GM04504 (cell line): ENCODE measurements at regions not wholly inside any gene's neighbourhood (a gene's known extent, or its start where the extent isn't known, plus 50 kb on each side); places are given as distances from the start of the nearest gene placed in this dataset.

Source experiments
- DNase-seq: peaks from one replicate; pipeline ENCODE4 v3.0.0-alpha.2; 2012; ENCODE audit warnings: low read depth

DNA sequence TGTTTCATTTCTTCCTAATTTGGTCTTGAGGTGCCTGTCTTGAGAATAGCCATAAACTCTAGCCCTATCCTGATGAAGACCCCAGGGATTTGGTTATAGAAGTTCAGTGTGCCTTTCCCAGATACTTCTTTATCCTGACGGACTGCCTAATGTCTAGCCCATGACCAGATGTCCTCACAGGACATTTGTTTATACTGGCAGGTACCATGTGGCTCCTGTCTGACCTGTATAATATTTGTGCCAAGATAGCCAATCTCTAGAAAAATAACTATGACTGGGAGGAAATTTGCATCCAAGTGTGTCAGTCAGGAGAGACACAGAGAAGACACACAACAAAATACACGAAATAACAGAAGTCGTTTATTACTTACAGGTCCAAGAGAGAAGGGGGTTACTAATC is 69.2 kb upstream of the MIR17HG start:
- DNase-seq, result no peak

DNA sequence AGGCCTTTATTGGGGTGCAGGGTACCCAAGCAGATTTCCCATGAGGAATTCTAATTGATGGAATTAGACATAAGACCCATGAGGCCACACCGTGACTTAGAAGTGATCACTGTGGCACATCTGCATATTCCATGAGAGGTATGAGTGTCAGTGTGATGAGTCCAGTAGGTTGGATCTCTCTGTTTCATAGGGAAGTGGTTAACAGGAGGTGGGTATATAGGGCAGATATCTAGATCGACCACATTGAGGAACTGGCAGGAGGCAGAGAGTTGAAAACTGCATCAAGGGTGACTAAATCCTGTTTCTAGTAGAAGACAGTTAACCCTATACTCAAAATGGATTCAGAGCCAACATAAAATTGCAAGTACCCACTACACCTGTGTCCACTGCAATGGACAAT is 68.6 kb upstream of the MIR17HG start:
- DNase-seq, result no peak

DNA sequence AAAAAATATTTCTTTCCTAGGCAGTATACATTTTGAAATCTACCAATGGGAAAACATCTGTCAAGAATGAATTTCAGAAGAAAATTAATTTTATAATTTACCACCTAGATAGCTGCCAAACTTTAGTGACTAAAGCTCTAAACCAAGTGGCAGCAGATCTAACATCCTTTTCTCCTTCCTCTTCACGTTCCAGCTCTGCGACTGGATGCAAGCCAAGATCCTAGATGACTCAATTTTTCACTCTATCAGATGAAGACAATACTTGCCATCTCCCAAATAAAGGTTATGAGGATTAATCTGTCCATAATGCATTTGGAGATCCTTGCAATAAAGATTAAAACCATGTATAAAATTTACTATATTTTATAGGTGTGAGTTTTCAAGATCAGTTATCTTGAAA is 66.7 kb upstream of the MIR17HG start:
- DNase-seq, result no peak

DNA sequence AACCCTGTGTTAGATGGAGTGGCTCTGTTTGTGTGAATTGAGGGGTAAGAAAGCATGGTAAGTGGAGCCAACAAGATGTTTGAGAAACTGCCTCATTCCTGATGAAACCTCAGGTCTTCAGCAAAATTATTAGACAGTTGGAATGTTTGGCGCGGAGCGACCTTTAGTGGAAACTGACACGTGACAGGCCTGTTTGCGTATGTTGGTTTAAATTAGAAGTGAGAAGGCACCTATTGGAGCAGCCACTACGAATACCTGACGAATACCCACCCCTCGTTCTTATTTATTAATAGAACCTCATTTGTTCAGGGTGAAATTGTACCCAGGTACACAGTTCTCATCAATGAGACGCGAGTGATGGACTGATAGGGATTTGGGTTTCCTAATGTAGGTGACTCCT is 63.2 kb upstream of the MIR17HG start:
- no peak for DNase-seq

DNA sequence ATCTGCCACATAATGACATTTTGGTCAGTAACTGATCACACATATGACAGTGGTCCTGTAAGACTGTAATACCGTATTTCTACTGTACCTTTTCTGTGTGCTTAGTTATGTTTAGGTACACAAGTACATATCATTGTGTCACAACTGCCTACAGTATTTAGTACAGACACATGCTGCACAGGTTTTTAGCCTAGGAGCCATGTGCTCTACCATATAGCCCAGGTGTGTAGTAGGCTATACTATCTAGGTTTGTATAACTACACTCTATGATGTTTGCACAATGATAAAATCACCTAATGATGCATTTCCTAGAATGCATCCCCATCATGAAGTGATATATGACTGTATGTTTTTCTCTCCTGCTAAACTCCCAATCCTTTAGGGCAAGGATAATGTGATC is 61.2 kb upstream of the MIR17HG start:
- no peak for DNase-seq

DNA sequence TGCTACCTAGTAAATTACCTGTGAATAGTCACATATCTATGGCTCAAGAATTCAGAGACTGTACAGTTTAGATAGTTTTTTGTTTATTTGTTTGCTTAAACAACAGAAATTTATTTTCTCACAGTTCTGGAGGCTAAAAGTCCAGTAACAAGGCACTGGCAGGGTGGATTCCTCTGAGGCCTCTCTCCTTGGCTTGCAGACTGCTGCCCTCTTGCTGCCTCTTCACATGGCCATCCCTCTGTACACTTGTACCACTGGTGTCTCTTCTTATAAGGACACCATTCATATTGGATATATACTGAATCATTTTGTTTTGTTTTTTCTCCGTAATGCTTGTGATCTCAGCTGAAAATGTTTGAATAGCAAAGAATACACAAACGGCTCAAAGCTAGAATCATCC is 56.4 kb upstream of the MIR17HG start:
- DNase-seq, result no peak

DNA sequence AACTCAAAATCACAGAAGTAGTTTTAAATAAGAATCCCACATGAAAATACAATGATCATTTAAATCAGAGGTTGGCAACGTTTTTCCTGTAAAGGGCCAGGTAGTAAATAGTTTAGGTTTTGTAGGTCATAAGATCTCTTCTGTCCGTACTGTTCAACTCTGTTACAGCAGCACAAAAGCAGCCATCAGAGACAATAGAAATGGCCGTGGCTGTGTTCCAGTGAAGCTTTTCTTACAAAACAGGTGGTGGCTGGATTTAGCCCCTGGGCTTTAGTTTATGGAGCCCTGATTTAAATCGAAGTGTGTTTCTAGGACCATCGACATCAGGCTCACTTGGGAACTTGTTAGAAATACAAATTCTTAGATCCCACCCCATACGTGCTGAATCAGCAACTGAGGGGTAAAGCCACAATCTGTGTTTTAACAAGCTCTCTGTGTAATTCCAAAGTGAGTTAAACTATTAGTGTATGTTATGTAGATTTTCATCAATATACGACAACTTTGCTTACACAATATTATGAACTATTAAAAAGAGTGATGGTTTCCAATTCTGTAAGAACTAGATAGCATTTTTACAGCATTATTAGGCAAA is 54.8 kb upstream of the MIR17HG start:
- DNase-seq, result no peak

DNA sequence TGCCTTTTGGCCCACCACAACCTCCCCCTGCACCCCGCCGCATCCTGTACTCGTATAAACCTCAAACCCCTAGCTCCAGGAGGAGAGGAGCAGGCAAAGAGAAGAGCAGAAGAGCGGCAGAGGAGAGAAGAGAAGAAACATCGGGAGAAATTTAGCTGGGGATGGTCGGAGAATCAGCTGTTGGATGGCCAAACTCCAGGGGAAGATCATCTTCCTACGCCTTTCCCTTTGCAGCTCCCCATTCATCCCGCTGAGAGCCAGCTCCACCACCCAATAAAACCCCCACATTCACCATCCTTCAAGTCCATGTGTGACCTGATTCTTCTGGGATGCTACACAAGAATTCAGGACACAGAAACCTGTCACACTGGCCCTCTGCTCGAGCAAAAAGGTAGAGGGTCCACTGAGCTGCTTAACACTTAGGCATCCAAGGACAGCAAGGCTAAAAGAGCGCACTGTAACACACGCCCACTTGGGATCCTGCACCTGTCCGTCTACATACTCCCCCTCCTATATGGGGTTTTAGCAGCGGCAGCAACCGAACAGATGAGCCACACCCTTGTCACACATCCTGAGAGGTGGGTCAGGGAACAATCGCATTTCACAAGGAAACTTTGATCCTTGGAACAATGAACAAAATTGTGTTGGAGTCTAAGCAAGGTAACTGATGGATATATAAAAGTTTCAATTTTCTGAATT is 51.6 kb upstream of the MIR17HG start:
- no peak for DNase-seq

DNA sequence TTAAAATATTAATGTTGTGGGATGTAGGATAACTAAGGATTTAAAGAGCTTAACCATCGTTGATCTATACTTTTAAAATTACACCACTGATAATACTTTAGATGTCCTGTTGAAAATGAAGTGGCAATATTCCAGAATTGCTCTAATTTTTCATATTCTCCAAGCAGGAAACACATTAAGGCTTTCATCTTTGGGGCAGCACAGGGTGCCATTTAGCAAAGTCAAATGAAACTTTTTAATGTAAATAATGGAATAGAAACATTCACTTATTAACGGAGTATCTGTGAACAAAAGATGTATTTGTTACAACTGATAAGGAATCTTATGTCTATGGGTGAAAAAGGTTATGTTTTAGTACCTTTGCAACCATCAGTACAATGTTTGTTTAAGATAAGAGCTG is 50.0 kb upstream of the MIR17HG start:
- no peak for DNase-seq
